IPS DF 6.9 (cell line): ENCODE measurements at regions not wholly inside any gene's neighbourhood (a gene's known extent, or its start where the extent isn't known, plus 50 kb on each side); places are given as distances from the start of the nearest gene placed in this dataset.

Source experiments
- DNase-seq: peaks from one replicate; pipeline ENCODE4 v3.0.0-alpha.2; 2013; ENCODE audit warnings: low read depth, low spot score
- H3K27ac ChIP-seq: one replicate; pipeline ENCODE4 v1.5.1; 2013; ENCODE audit warnings: low read length, control low read depth
- H3K27me3 ChIP-seq: 2 replicates; pipeline ENCODE4 v1.6.1; 2013; ENCODE audit warnings: mild to moderate bottlenecking, low read length; ENCODE audit not compliant: control insufficient read depth, insufficient read depth
- H3K36me3 ChIP-seq: 2 replicates; pipeline ENCODE4 v1.6.1; 2013; ENCODE audit warnings: low read length; ENCODE audit not compliant: control insufficient read depth, insufficient read depth
- H3K4me1 ChIP-seq: 2 replicates; pipeline ENCODE4 v1.6.1; 2013; ENCODE audit warnings: low read length; ENCODE audit not compliant: control insufficient read depth, insufficient read depth
- H3K4me3 ChIP-seq: 2 replicates; pipeline ENCODE4 v1.5.1; 2013; ENCODE audit warnings: mild to moderate bottlenecking, low read length
- H3K9me3 ChIP-seq: 2 replicates; pipeline ENCODE4 v1.6.1; 2013; ENCODE audit warnings: low read length, inconsistent platforms; ENCODE audit not compliant: control insufficient read depth, insufficient read depth
- WGBS: extraction: QIAGEN DNeasy Blood & Tissue Kit; methylation state at CpG from one replicate; pipeline ENCODE4 v1.1.7; 2013; ENCODE audit warnings: mixed read lengths, missing lambda C conversion rate; ENCODE audit not compliant: insufficient read length, insufficient coverage; 5-methylcytosine and 5-hydroxymethylcytosine counted together

DNA sequence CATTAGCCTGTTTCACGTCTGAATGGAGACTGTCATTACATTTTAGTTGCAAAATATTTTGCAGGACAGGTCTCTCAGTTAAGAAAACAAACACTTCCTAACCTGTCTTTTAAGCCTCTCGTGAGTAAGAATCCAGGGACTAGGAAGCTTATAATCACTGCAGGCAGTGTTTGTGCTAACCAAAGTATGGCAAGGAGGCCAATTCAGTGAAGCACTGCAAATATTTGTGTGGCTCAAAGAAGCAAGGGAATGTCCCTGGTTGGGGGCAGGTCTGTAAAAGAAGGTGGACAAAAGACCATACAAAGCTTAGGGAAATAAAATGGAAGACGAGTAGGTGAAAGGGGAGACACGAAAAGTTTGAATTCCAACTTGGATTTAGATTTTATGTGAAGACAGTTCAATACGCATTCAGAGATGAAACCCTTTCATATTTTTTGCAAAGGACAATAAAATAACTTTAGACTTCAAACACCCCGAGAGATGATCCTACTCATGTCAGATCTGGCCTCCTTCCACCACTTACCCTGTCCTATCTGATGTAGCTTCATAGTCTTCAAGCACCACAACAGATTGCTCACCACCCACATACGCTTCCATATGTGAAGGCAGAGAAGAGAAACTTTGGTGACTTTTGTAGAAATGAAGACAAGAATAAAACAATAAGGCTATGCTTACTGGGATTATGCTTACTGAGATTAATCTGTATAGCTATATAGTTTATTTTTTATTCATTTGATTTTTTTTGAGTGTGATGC is 240.9 kb downstream of the TUSC7 start:
- no peaks in the 10 kb centered on the region for H3K36me3 ChIP-seq
- H3K4me3 ChIP-seq: no peak overlapping the region
- H3K9me3 ChIP-seq: no peaks in the 10 kb centered on the region
- peaks cover 2% of the 10 kb centered on the region; the same call in 1 of the 2 replicates for H3K4me1 ChIP-seq
- no peak for DNase-seq
- H3K27ac ChIP-seq: no peak overlapping the region
- no peaks in the 10 kb centered on the region for H3K27me3 ChIP-seq
- whole genome bisulfite sequencing: no CpG with 5 or more reads among the region's 7 CpGs

- Histone ChIP-seq H3K4me3 (no peak overlapping the region), H3K9me3 (no peaks in the 10 kb centered on the region), H3K27me3 (no peaks in the 10 kb centered on the region), H3K36me3 (no peaks in the 10 kb centered on the region), H3K27ac (no peak overlapping the region), H3K4me1 (peaks cover 2% of the 10 kb centered on the region; the same call in 1 of the 2 replicates)
- WGBS: no CpG with 5 or more reads among the region's 3 CpGs
- DNase-seq: no peak
Observed at GRCh38 chr3:116951610-116952009, 242.0 kb downstream of the TUSC7 start.

GRCh38 chr3:116958291-116958690 is 248.7 kb downstream of the TUSC7 start:
- WGBS: no CpG with 5 or more reads among the region's 3 CpGs
- no peak overlapping the region for H3K4me3 ChIP-seq
- no peaks in the 10 kb centered on the region for H3K4me1 ChIP-seq
- H3K27me3 ChIP-seq: no peaks in the 10 kb centered on the region
- H3K27ac ChIP-seq: no peak overlapping the region
- H3K9me3 ChIP-seq: no peaks in the 10 kb centered on the region
- H3K36me3 ChIP-seq: no peaks in the 10 kb centered on the region
- DNase-seq: no peak

- Histone ChIP-seq H3K9me3 (no peaks in the 10 kb centered on the region), H3K36me3 (no peaks in the 10 kb centered on the region), H3K4me1 (no peaks in the 10 kb centered on the region), H3K27ac (no peak overlapping the region), H3K27me3 (no peaks in the 10 kb centered on the region), H3K4me3 (no peak overlapping the region)
- no CpG with 5 or more reads among the region's 4 CpGs for WGBS
- no peak for DNase-seq
Observed at GRCh38 chr3:116961106-116961505, 251.5 kb downstream of the TUSC7 start.

GRCh38 chr3:116963802-116964201 is 254.2 kb downstream of the TUSC7 start:
- Histone ChIP-seq H3K9me3 (no peaks in the 10 kb centered on the region), H3K4me3 (no peak overlapping the region), H3K27me3 (no peaks in the 10 kb centered on the region), H3K27ac (no peak overlapping the region), H3K4me1 (no peaks in the 10 kb centered on the region), H3K36me3 (no peaks in the 10 kb centered on the region)
- WGBS: no CpG with 5 or more reads among the region's 3 CpGs
- DNase-seq: no peak

- Histone ChIP-seq H3K4me3 (no peak overlapping the region), H3K4me1 (no peaks in the 10 kb centered on the region), H3K27ac (no peak overlapping the region), H3K9me3 (no peaks in the 10 kb centered on the region), H3K27me3 (no peaks in the 10 kb centered on the region), H3K36me3 (no peaks in the 10 kb centered on the region)
- no CpG with 5 or more reads among the region's 2 CpGs for whole genome bisulfite sequencing
- no peak for DNase-seq
Observed at GRCh38 chr3:116966649-116967048, 257.1 kb downstream of the TUSC7 start.

- Histone ChIP-seq H3K27me3 (no peaks in the 10 kb centered on the region), H3K27ac (no peak overlapping the region), H3K4me1 (no peaks in the 10 kb centered on the region), H3K9me3 (no peaks in the 10 kb centered on the region), H3K4me3 (no peak overlapping the region), H3K36me3 (no peaks in the 10 kb centered on the region)
- WGBS: no CpG with 5 or more reads among the region's 6 CpGs
- no peak for DNase-seq
Observed at GRCh38 chr3:116969135-116969534, 259.6 kb downstream of the TUSC7 start.

DNA sequence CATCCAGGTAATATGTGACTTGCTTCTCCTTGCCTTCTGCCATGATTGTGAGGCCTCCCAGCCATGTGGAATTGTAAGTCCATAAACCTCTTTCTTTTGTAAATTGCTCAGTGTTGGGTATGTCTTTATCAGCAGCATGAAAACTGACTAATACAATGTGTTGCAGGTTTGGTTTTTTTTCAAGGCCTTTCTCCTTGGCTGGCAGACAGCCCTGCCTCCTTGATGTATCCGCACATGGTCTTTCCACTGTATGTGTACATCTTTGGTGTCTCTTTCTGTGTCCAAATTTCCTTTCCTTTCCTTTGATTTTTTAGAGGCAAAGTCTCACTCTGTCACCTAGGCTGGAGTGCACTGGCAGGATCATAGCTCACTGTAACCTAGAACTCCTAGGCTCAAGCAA is 260.1 kb downstream of the TUSC7 start:
- H3K4me3 ChIP-seq: no peak overlapping the region
- no peaks in the 10 kb centered on the region for H3K9me3 ChIP-seq
- H3K27me3 ChIP-seq: no peaks in the 10 kb centered on the region
- DNase-seq: no peak
- WGBS: no CpG with 5 or more reads among the region's 1 CpG
- no peak overlapping the region for H3K27ac ChIP-seq
- no peaks in the 10 kb centered on the region for H3K36me3 ChIP-seq
- no peaks in the 10 kb centered on the region for H3K4me1 ChIP-seq

- Histone ChIP-seq H3K4me3 (no peak overlapping the region), H3K4me1 (no peaks in the 10 kb centered on the region), H3K9me3 (no peaks in the 10 kb centered on the region), H3K27ac (no peak overlapping the region), H3K27me3 (no peaks in the 10 kb centered on the region), H3K36me3 (no peaks in the 10 kb centered on the region)
- no peak for DNase-seq
- no CpG with 5 or more reads among the region's 4 CpGs for WGBS
Observed at GRCh38 chr3:116971531-116971930, 262.0 kb downstream of the TUSC7 start.

GRCh38 chr3:116974702-116975101 is 265.1 kb downstream of the TUSC7 start:
- no CpG with 5 or more reads among the region's 1 CpG for WGBS
- Histone ChIP-seq H3K36me3 (no peaks in the 10 kb centered on the region), H3K4me1 (no peaks in the 10 kb centered on the region), H3K4me3 (no peak overlapping the region), H3K9me3 (no peaks in the 10 kb centered on the region), H3K27ac (no peak overlapping the region), H3K27me3 (no peaks in the 10 kb centered on the region)
- DNase-seq: no peak

DNA sequence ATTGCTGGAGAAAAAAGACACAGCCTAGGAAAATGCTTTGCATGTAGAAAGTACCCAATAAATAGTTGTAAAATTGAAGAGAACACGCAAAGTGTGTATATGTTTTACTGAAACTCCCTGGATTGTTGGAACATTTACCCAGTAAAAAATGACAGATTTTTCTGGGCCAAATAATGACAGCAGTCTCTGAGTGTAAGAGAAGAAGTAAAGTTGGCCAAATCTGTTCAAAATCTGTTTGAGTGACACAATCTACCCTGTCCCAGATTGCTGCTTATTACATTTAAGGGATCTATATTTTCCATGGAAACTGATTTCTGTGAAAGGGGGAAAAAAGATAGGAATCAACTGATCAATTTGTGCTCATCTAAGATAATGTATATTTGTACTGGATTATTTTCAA is 267.9 kb downstream of the TUSC7 start:
- H3K27ac ChIP-seq: no peak overlapping the region
- no peaks in the 10 kb centered on the region for H3K36me3 ChIP-seq
- DNase-seq: no peak
- no peaks in the 10 kb centered on the region for H3K4me1 ChIP-seq
- no CpG with 5 or more reads among the region's 1 CpG for WGBS
- H3K4me3 ChIP-seq: no peak overlapping the region
- no peaks in the 10 kb centered on the region for H3K27me3 ChIP-seq
- no peaks in the 10 kb centered on the region for H3K9me3 ChIP-seq
